ENCODE measurements at regions not wholly inside any gene's neighbourhood (a gene's known extent, or its start where the extent isn't known, plus 50 kb on each side); places are given as distances from the start of the nearest gene placed in this dataset.

GRCh38 chr11:79852176-79852575 is 411.3 kb upstream of the TENM4 start:
- H3K4me3 ChIP-seq, result no peak overlapping the region
- no peaks in the 10 kb centered on the region for H3K36me3 ChIP-seq (replicated peaks in 1 of 2)
- TF ChIP-seq CTCF (IDR thresholded peaks at IDR 0.05), result no peak
- TF ChIP-seq POLR2A (IDR thresholded peaks at IDR 0.05), result no peak
- no peak for DNase-seq
- no peaks in the 10 kb centered on the region for H3K27me3 ChIP-seq
- H3K4me1 ChIP-seq (replicated peaks in 1 of 2), result peaks cover 0 to 9% of the 10 kb centered on the region in 2 donors
- H3K27ac ChIP-seq, result no peak overlapping the region
- H3K9me3 ChIP-seq (replicated peaks in 1 of 3), result no peaks in the 10 kb centered on the region
- intact Hi-C loops (cut with DNase I), result no loop called here

- intact Hi-C loops (cut with DNase I), result no loop called here
Observed at GRCh38 chr11:79845002-79845709, 404.3 kb upstream of the TENM4 start.

GRCh38 chr11:79834015-79834414 is 393.2 kb upstream of the TENM4 start:
- WGBS, 4 donors, result 76 to 89% (median 83%) methylated on average over 1 of the region's 1 CpG
- no peaks in the 10 kb centered on the region for H3K4me1 ChIP-seq (replicated peaks in 1 of 2)
- H3K27ac ChIP-seq, result no peak overlapping the region
- H3K9me3 ChIP-seq (replicated peaks in 1 of 3), result no peaks in the 10 kb centered on the region
- no peaks in the 10 kb centered on the region for H3K36me3 ChIP-seq (replicated peaks in 1 of 2)
- H3K27me3 ChIP-seq, result no peaks in the 10 kb centered on the region
- DNase-seq, result no peak
- intact Hi-C loops (cut with DNase I), result no loop called here
- H3K4me3 ChIP-seq, result no peak overlapping the region
- TF ChIP-seq POLR2A (IDR thresholded peaks at IDR 0.05), result no peak
- no peak for TF ChIP-seq CTCF (IDR thresholded peaks at IDR 0.05)

More at GRCh38 chr11:79845002-79845709, 404.3 kb upstream of the TENM4 start:
- WGBS, 4 donors, result 64 to 75% (median 69%) methylated on average over 3 of the region's 3 CpGs
- H3K27ac ChIP-seq, result no peak overlapping the region
- DNase-seq, result no peak
- no peaks in the 10 kb centered on the region for H3K27me3 ChIP-seq
- H3K36me3 ChIP-seq (replicated peaks in 1 of 2), result no peaks in the 10 kb centered on the region
- TF ChIP-seq CTCF (IDR thresholded peaks at IDR 0.05) (no peak), POLR2A (IDR thresholded peaks at IDR 0.05) (no peak)
- H3K4me3 ChIP-seq, result no peak overlapping the region
- H3K4me1 ChIP-seq (replicated peaks in 1 of 2), result no peaks in the 10 kb centered on the region
- no peaks in the 10 kb centered on the region for H3K9me3 ChIP-seq (replicated peaks in 1 of 3)

GRCh38 chr11:79830446-79830845 is 389.6 kb upstream of the TENM4 start:
- intact Hi-C loops (cut with DNase I), result no loop called here
- no peak overlapping the region for H3K4me3 ChIP-seq
- no peak for DNase-seq
- H3K36me3 ChIP-seq (replicated peaks in 1 of 2), result no peaks in the 10 kb centered on the region
- WGBS, 4 donors, result 79 to 85% (median 84%) methylated on average over 3 of the region's 3 CpGs
- TF ChIP-seq CTCF (IDR thresholded peaks at IDR 0.05), result no peak
- no peak for TF ChIP-seq POLR2A (IDR thresholded peaks at IDR 0.05)
- H3K27ac ChIP-seq, result no peak overlapping the region
- no peaks in the 10 kb centered on the region for H3K9me3 ChIP-seq (replicated peaks in 1 of 3)
- no peaks in the 10 kb centered on the region for H3K4me1 ChIP-seq (replicated peaks in 1 of 2)
- H3K27me3 ChIP-seq, result no peaks in the 10 kb centered on the region

All from adrenal gland (tissue), 9 donors.